IPS-18a (cell line): ENCODE measurements at regions not wholly inside any gene's neighbourhood (a gene's known extent, or its start where the extent isn't known, plus 50 kb on each side); places are given as distances from the start of the nearest gene placed in this dataset.

Experiments
- H3K27ac ChIP-seq: one replicate; pipeline ENCODE4 v1.5.1; 2013; ENCODE audit warnings: low read length
- H3K27me3 ChIP-seq: one replicate; pipeline ENCODE4 v1.6.1; 2013; ENCODE audit warnings: mild to moderate bottlenecking, low read length; ENCODE audit not compliant: control insufficient read depth, insufficient read depth
- H3K36me3 ChIP-seq: one replicate; pipeline ENCODE4 v1.6.1; 2013; ENCODE audit warnings: low read depth, low read length; ENCODE audit not compliant: control insufficient read depth
- H3K4me1 ChIP-seq: one replicate; pipeline ENCODE4 v1.6.1; 2013; ENCODE audit warnings: low read depth, low read length; ENCODE audit not compliant: control insufficient read depth
- H3K4me3 ChIP-seq: one replicate; pipeline ENCODE4 v1.5.1; 2013; ENCODE audit warnings: low read length
- H3K9ac ChIP-seq: one replicate; pipeline ENCODE4 v1.6.1; 2013; ENCODE audit warnings: mild to moderate bottlenecking, low read length, moderate library complexity
- H3K9me3 ChIP-seq: one replicate; pipeline ENCODE4 v1.6.1; 2013; ENCODE audit warnings: low read depth, low read length; ENCODE audit not compliant: control insufficient read depth

GRCh38 chr2:167703441-167703840 is 544.0 kb downstream of the STK39 start:
- H3K36me3 ChIP-seq: no peaks in the 10 kb centered on the region
- H3K27ac ChIP-seq: no peak overlapping the region
- H3K9ac ChIP-seq: no peak overlapping the region
- no peak overlapping the region for H3K4me3 ChIP-seq
- H3K4me1 ChIP-seq: peaks cover 2% of the 10 kb centered on the region
- H3K27me3 ChIP-seq: no peaks in the 10 kb centered on the region
- H3K9me3 ChIP-seq: no peaks in the 10 kb centered on the region

GRCh38 chr2:167702227-167702626 is 545.2 kb downstream of the STK39 start:
- H3K4me1 ChIP-seq: peaks cover 15% of the 10 kb centered on the region
- H3K9me3 ChIP-seq: no peaks in the 10 kb centered on the region
- H3K36me3 ChIP-seq: no peaks in the 10 kb centered on the region
- no peaks in the 10 kb centered on the region for H3K27me3 ChIP-seq
- no peak overlapping the region for H3K4me3 ChIP-seq
- no peak overlapping the region for H3K27ac ChIP-seq
- no peak overlapping the region for H3K9ac ChIP-seq

GRCh38 chr2:167701651-167702050 is 545.7 kb downstream of the STK39 start:
- Histone ChIP-seq H3K9me3 (no peaks in the 10 kb centered on the region), H3K27ac (no peak overlapping the region), H3K36me3 (no peaks in the 10 kb centered on the region), H3K4me3 (no peak overlapping the region), H3K27me3 (no peaks in the 10 kb centered on the region), H3K4me1 (peaks cover 20% of the 10 kb centered on the region), H3K9ac (no peak overlapping the region)

- Histone ChIP-seq H3K27ac (no peak overlapping the region), H3K9ac (no peak overlapping the region), H3K4me1 (peaks cover 22% of the 10 kb centered on the region), H3K27me3 (no peaks in the 10 kb centered on the region), H3K4me3 (peak overlapping the region; percentile 5), H3K36me3 (no peaks in the 10 kb centered on the region), H3K9me3 (no peaks in the 10 kb centered on the region)
Measured at GRCh38 chr2:167697948-167698347, 549.4 kb downstream of the STK39 start.

GRCh38 chr2:167697194-167697593 is 550.2 kb downstream of the STK39 start:
- no peak overlapping the region for H3K4me3 ChIP-seq
- no peaks in the 10 kb centered on the region for H3K9me3 ChIP-seq
- no peaks in the 10 kb centered on the region for H3K36me3 ChIP-seq
- H3K4me1 ChIP-seq: peaks cover 22% of the 10 kb centered on the region
- H3K27ac ChIP-seq: no peak overlapping the region
- no peaks in the 10 kb centered on the region for H3K27me3 ChIP-seq
- no peak overlapping the region for H3K9ac ChIP-seq

- Histone ChIP-seq H3K4me1 (peaks cover 20% of the 10 kb centered on the region), H3K4me3 (no peak overlapping the region)
Measured at GRCh38 chr2:167692936-167693335, 554.5 kb downstream of the STK39 start.

GRCh38 chr2:167692191-167692590 is 555.2 kb downstream of the STK39 start:
- Histone ChIP-seq H3K4me1 (peaks cover 13% of the 10 kb centered on the region), H3K27me3 (no peaks in the 10 kb centered on the region), H3K27ac (no peak overlapping the region), H3K36me3 (no peaks in the 10 kb centered on the region), H3K9me3 (no peaks in the 10 kb centered on the region), H3K4me3 (no peak overlapping the region), H3K9ac (no peak overlapping the region)

More at GRCh38 chr2:167692936-167693335, 554.5 kb downstream of the STK39 start:
- H3K27ac ChIP-seq: no peak overlapping the region
- no peaks in the 10 kb centered on the region for H3K27me3 ChIP-seq
- no peaks in the 10 kb centered on the region for H3K36me3 ChIP-seq
- no peak overlapping the region for H3K9ac ChIP-seq
- no peaks in the 10 kb centered on the region for H3K9me3 ChIP-seq

- Histone ChIP-seq H3K27me3 (no peaks in the 10 kb centered on the region), H3K4me1 (peaks cover 6% of the 10 kb centered on the region), H3K9me3 (no peaks in the 10 kb centered on the region), H3K36me3 (no peaks in the 10 kb centered on the region), H3K4me3 (no peak overlapping the region), H3K27ac (no peak overlapping the region), H3K9ac (no peak overlapping the region)
Measured at GRCh38 chr2:167689444-167689843, 558.0 kb downstream of the STK39 start.

- peaks cover 6% of the 10 kb centered on the region for H3K4me1 ChIP-seq
- H3K4me3 ChIP-seq: no peak overlapping the region
- H3K27me3 ChIP-seq: no peaks in the 10 kb centered on the region
- no peaks in the 10 kb centered on the region for H3K36me3 ChIP-seq
- H3K9me3 ChIP-seq: no peaks in the 10 kb centered on the region
- H3K27ac ChIP-seq: no peak overlapping the region
- no peak overlapping the region for H3K9ac ChIP-seq
Measured at GRCh38 chr2:167686691-167687090, 560.7 kb downstream of the STK39 start.

GRCh38 chr2:167681234-167682015 is 566.0 kb downstream of the STK39 start:
- no peak overlapping the region for H3K4me3 ChIP-seq
- H3K4me1 ChIP-seq: peaks cover 11% of the 10 kb centered on the region
- no peaks in the 10 kb centered on the region for H3K9me3 ChIP-seq
- no peaks in the 10 kb centered on the region for H3K36me3 ChIP-seq
- no peak overlapping the region for H3K9ac ChIP-seq
- H3K27ac ChIP-seq: no peak overlapping the region
- no peaks in the 10 kb centered on the region for H3K27me3 ChIP-seq

- H3K27ac ChIP-seq: no peak overlapping the region
- H3K36me3 ChIP-seq: no peaks in the 10 kb centered on the region
- H3K4me1 ChIP-seq: peaks cover 11% of the 10 kb centered on the region
- H3K27me3 ChIP-seq: no peaks in the 10 kb centered on the region
- H3K9ac ChIP-seq: no peak overlapping the region
- no peaks in the 10 kb centered on the region for H3K9me3 ChIP-seq
- no peak overlapping the region for H3K4me3 ChIP-seq
Measured at GRCh38 chr2:167678158-167678557, 569.2 kb downstream of the STK39 start.

GRCh38 chr2:167675906-167676305 is 571.5 kb downstream of the STK39 start:
- Histone ChIP-seq H3K27ac (no peak overlapping the region), H3K9ac (no peak overlapping the region), H3K4me1 (peaks cover 11% of the 10 kb centered on the region), H3K9me3 (no peaks in the 10 kb centered on the region), H3K36me3 (no peaks in the 10 kb centered on the region), H3K4me3 (no peak overlapping the region), H3K27me3 (no peaks in the 10 kb centered on the region)
